SK-N-SH treated with all-trans-retinoic acid at 6 μM for 48 hours (cell line): ENCODE measurements at regions not wholly inside any gene's neighbourhood (a gene's known extent, or its start where the extent isn't known, plus 50 kb on each side); places are given as distances from the start of the nearest gene placed in this dataset.

Experiments used
- ATAC-seq: fragments of 200-7000 bp; cut with Tn5 transposase; 3 replicates; pipeline ENCODE4 v1.9.1; 2020; ENCODE audit warnings: mild to moderate bottlenecking, moderate library complexity
- CREB5 ChIP-seq: fragments of 250-450 bp; sonication (Bioruptor Pico); IDR thresholded peaks from 2 replicates; pipeline ENCODE4 v1.5.1; 2020; ENCODE audit warnings: low read depth, mild to moderate bottlenecking, moderate library complexity
- CSDC2 ChIP-seq: fragments of 250-450 bp; sonication (Bioruptor Pico); IDR thresholded peaks from 2 replicates; pipeline ENCODE4 v1.5.0; 2020; ENCODE audit warnings: mild to moderate bottlenecking, moderate library complexity
- CSRNP3 ChIP-seq: fragments of 250-450 bp; sonication (Bioruptor Pico); IDR thresholded peaks from 2 replicates; pipeline ENCODE4 v1.5.1; 2021; ENCODE audit warnings: mild to moderate bottlenecking, moderate library complexity
- GLIS3 ChIP-seq: fragments of 250-450 bp; sonication (Bioruptor Pico); IDR thresholded peaks from 2 replicates; pipeline ENCODE4 v1.5.0; 2020; ENCODE audit warnings: mild to moderate bottlenecking, moderate library complexity
- ISL1 ChIP-seq: fragments of 250-450 bp; sonication (Bioruptor Pico); IDR thresholded peaks from 2 replicates; pipeline ENCODE4 v2.1.2; 2022; ENCODE audit warnings: mild to moderate bottlenecking, moderate library complexity
- OSR1 ChIP-seq: fragments of 250-450 bp; sonication (Bioruptor Pico); IDR thresholded peaks from 2 replicates; pipeline ENCODE4 v1.8.0; 2022; ENCODE audit warnings: moderate library complexity, mild to moderate bottlenecking, inconsistent platforms
- PATZ1 ChIP-seq: fragments of 250-450 bp; sonication (Bioruptor Pico); IDR thresholded peaks from 2 replicates; pipeline ENCODE4 v1.8.0; 2020; ENCODE audit warnings: mild to moderate bottlenecking, moderate library complexity, borderline replicate concordance
- POU6F1 ChIP-seq: fragments of 250-450 bp; sonication (Bioruptor Pico); IDR thresholded peaks from 2 replicates; pipeline ENCODE4 v1.8.0; 2021; ENCODE audit warnings: low read depth, mild to moderate bottlenecking, moderate library complexity, borderline replicate concordance
- PPARA ChIP-seq: fragments of 250-450 bp; sonication (Bioruptor Pico); IDR thresholded peaks from 2 replicates; pipeline ENCODE4 v1.5.0; 2020; ENCODE audit warnings: mild to moderate bottlenecking, borderline replicate concordance
- RARB ChIP-seq: fragments of 250-450 bp; sonication (Bioruptor Pico); IDR thresholded peaks from 2 replicates; pipeline ENCODE4 v1.8.0; 2021; ENCODE audit warnings: mild to moderate bottlenecking, moderate library complexity
- SNAI2 ChIP-seq: fragments of 250-450 bp; sonication (Bioruptor Pico); IDR thresholded peaks from 2 replicates; pipeline ENCODE4 v1.5.0; 2020; ENCODE audit warnings: mild to moderate bottlenecking, moderate library complexity
- TCF4 ChIP-seq: fragments of 250-450 bp; sonication (Bioruptor Pico); IDR thresholded peaks from 2 replicates; pipeline ENCODE4 v1.8.0; 2021; ENCODE audit warnings: mild to moderate bottlenecking, moderate library complexity, borderline replicate concordance
- TSHZ2 ChIP-seq: fragments of 250-450 bp; sonication (Bioruptor Pico); IDR thresholded peaks from 2 replicates; pipeline ENCODE4 v1.5.0; 2020; ENCODE audit warnings: mild to moderate bottlenecking, moderate library complexity
- ZC3H10 ChIP-seq: fragments of 250-450 bp; sonication (Bioruptor Pico); IDR thresholded peaks from 2 replicates; pipeline ENCODE4 v1.5.1; 2021; ENCODE audit warnings: mild to moderate bottlenecking, moderate library complexity
- ZFP3 ChIP-seq: fragments of 250-450 bp; sonication (Bioruptor Pico); IDR thresholded peaks from 2 replicates; pipeline ENCODE4 v1.5.0; 2020; ENCODE audit warnings: mild to moderate bottlenecking, moderate library complexity
- ZFP30 ChIP-seq: fragments of 450-650 bp; formaldehyde crosslinking; IDR thresholded peaks from 2 replicates; pipeline ENCODE4 v1.5.0; 2022; ENCODE audit warnings: mild to moderate bottlenecking, moderate library complexity
- ZNF565 ChIP-seq: fragments of 450-650 bp; formaldehyde crosslinking; conservative IDR thresholded peaks from 2 replicates; pipeline ENCODE4 v1.5.0; 2020; ENCODE audit warnings: low read depth, mild to moderate bottlenecking, moderate library complexity
- ZNF8 ChIP-seq: fragments of 450-650 bp; formaldehyde crosslinking; IDR thresholded peaks from 2 replicates; pipeline ENCODE4 v1.5.0; 2020; ENCODE audit warnings: mild to moderate bottlenecking, moderate library complexity

- no peak for ATAC-seq
- TF ChIP-seq RARB (no peak), ZNF565 (CRISPR knock-in tag) (no peak), TCF4 (no peak), SNAI2 (CRISPR knock-in tag) (no peak), ZFP30 (CRISPR knock-in tag) (no peak), GLIS3 (CRISPR knock-in tag) (no peak), CSRNP3 (CRISPR knock-in tag) (no peak), PATZ1 (CRISPR knock-in tag) (no peak), TSHZ2 (no peak), PPARA (CRISPR knock-in tag) (no peak), CSDC2 (CRISPR knock-in tag) (no peak), ZC3H10 (CRISPR knock-in tag) (no peak), CREB5 (CRISPR knock-in tag) (no peak), POU6F1 (CRISPR knock-in tag) (no peak), OSR1 (no peak), ZFP3 (CRISPR knock-in tag) (no peak)
Observed at GRCh38 chr2:44852594-44852993, 88.9 kb upstream of the SIX3 start.

GRCh38 chr2:44859337-44859736 lies 82.2 kb upstream of the SIX3 start:
- no peak for ATAC-seq
- TF ChIP-seq GLIS3 (CRISPR knock-in tag): no peak
- no peak for TF ChIP-seq ISL1
- no peak for TF ChIP-seq ZFP3 (CRISPR knock-in tag)
- TF ChIP-seq CSRNP3 (CRISPR knock-in tag): no peak
- no peak for TF ChIP-seq CSDC2 (CRISPR knock-in tag)
- TF ChIP-seq POU6F1 (CRISPR knock-in tag): no peak
- TF ChIP-seq ZC3H10 (CRISPR knock-in tag): no peak
- TF ChIP-seq ZNF565 (CRISPR knock-in tag): no peak
- no peak for TF ChIP-seq TCF4
- TF ChIP-seq PPARA (CRISPR knock-in tag): no peak
- TF ChIP-seq ZNF8 (CRISPR knock-in tag): no peak
